ENCODE measurements at regions not wholly inside any gene's neighbourhood (a gene's known extent, or its start where the extent isn't known, plus 50 kb on each side); places are given as distances from the start of the nearest gene placed in this dataset.

GRCh38 chr2:66724241-66724640 is 289.3 kb downstream of the MEIS1 start:
- Histone ChIP-seq H2AFZ (ENCODE audit: low read depth, low read length) (no peak overlapping the region), H3K4me2 (ENCODE audit: low read length) (no peak overlapping the region)
- TF ChIP-seq EP300 (conservative IDR thresholded peaks at IDR 0.05; ENCODE audit: poor library complexity, severe bottlenecking) (no peak), EZH2 (IDR thresholded peaks at IDR 0.05; ENCODE audit: borderline replicate concordance, insufficient read depth, low read length, poor library complexity, severe bottlenecking) (no peak), POLR2AphosphoS5 (IDR thresholded peaks at IDR 0.05) (no peak), RAD21 (conservative IDR thresholded peaks at IDR 0.05) (no peak), MXI1 (conservative IDR thresholded peaks at IDR 0.05; ENCODE audit: poor library complexity, severe bottlenecking) (no peak), SMC3 (conservative IDR thresholded peaks at IDR 0.05; ENCODE audit: poor library complexity) (no peak), CTCF (IDR thresholded peaks at IDR 0.05; ENCODE audit: poor library complexity, severe bottlenecking) (no peak), TAF1 (IDR thresholded peaks at IDR 0.05; ENCODE audit: low read depth) (no peak), REST (IDR thresholded peaks at IDR 0.05; ENCODE audit: borderline replicate concordance) (no peak)

GRCh38 chr2:66729416-66730330 is 294.7 kb downstream of the MEIS1 start:
- no peaks in the 10 kb centered on the region for H3K9me2 ChIP-seq (ENCODE audit: insufficient read depth, low read length)
- no peaks in the 10 kb centered on the region for H3K79me2 ChIP-seq (replicated peaks; ENCODE audit: insufficient read depth, low read length)
- no peak overlapping the region for H2AFZ ChIP-seq (ENCODE audit: low read depth, low read length)
- no peaks in the 10 kb centered on the region for H4K20me1 ChIP-seq (ENCODE audit: insufficient read depth)
- no peak overlapping the region for H3K4me2 ChIP-seq (ENCODE audit: low read length)
- H3K9ac ChIP-seq (ENCODE audit: low read length) = no peak overlapping the region
- H3K27me3 ChIP-seq (ENCODE audit: insufficient read depth, low read depth, low read length) = no peaks in the 10 kb centered on the region
- H3K27ac ChIP-seq (ENCODE audit: low read length) = no peak overlapping the region
- H3F3A ChIP-seq (ENCODE audit: insufficient read depth, low read length, poor library complexity, severe bottlenecking) = no peaks in the 10 kb centered on the region
- TF ChIP-seq RAD21 (conservative IDR thresholded peaks at IDR 0.05) (no peak), MXI1 (conservative IDR thresholded peaks at IDR 0.05; ENCODE audit: poor library complexity, severe bottlenecking) (no peak), POLR2AphosphoS5 (IDR thresholded peaks at IDR 0.05) (no peak), SMC3 (conservative IDR thresholded peaks at IDR 0.05; ENCODE audit: poor library complexity) (no peak), EZH2 (IDR thresholded peaks at IDR 0.05; ENCODE audit: borderline replicate concordance, insufficient read depth, low read length, poor library complexity, severe bottlenecking) (no peak), REST (IDR thresholded peaks at IDR 0.05; ENCODE audit: borderline replicate concordance) (no peak), CTCF (IDR thresholded peaks at IDR 0.05; ENCODE audit: poor library complexity, severe bottlenecking) (no peak)
- H3K36me3 ChIP-seq (ENCODE audit: insufficient read depth, low read length) = no peaks in the 10 kb centered on the region
- H3K4me3 ChIP-seq (ENCODE audit: low read length) = no peak overlapping the region
- H3K9me3 ChIP-seq (ENCODE audit: low read length) = no peaks in the 10 kb centered on the region

More at GRCh38 chr2:66724241-66724640, 289.3 kb downstream of the MEIS1 start:
- Histone ChIP-seq H3F3A (ENCODE audit: insufficient read depth, low read length, poor library complexity, severe bottlenecking) (no peaks in the 10 kb centered on the region), H3K4me3 (ENCODE audit: low read length) (no peak overlapping the region), H4K20me1 (ENCODE audit: insufficient read depth) (no peaks in the 10 kb centered on the region), H3K9me3 (ENCODE audit: low read length) (no peaks in the 10 kb centered on the region), H3K9me2 (ENCODE audit: insufficient read depth, low read length) (no peaks in the 10 kb centered on the region), H3K27me3 (ENCODE audit: insufficient read depth, low read depth, low read length) (no peaks in the 10 kb centered on the region), H3K79me2 (replicated peaks; ENCODE audit: insufficient read depth, low read length) (no peaks in the 10 kb centered on the region), H3K27ac (ENCODE audit: low read length) (no peak overlapping the region), H3K36me3 (ENCODE audit: insufficient read depth, low read length) (no peaks in the 10 kb centered on the region), H3K9ac (ENCODE audit: low read length) (no peak overlapping the region)
